ENCODE measurements at regions not wholly inside any gene's neighbourhood (a gene's known extent, or its start where the extent isn't known, plus 50 kb on each side); places are given as distances from the start of the nearest gene placed in this dataset.
"Not testable (repeated sequence)": the region's sequence is repeated elsewhere in the genome, so short reads cannot be mapped to it uniquely, and the experiment has no call there.

- not testable (repeated sequence) for DNase-seq (ENCODE audit: extremely low read depth, low read depth)
These were observed 123.6 kb upstream of the RHOU start for GRCh38 chr1:228611707-228612106.

GRCh38 chr1:228622002-228622716 lies 113.1 kb upstream of the RHOU start:
- DNase-seq (ENCODE audit: extremely low read depth, low read depth), result not testable (repeated sequence)

GRCh38 chr1:228626481-228626880 lies 108.8 kb upstream of the RHOU start:
- not testable (repeated sequence) for DNase-seq (ENCODE audit: extremely low read depth, low read depth)

- not testable (repeated sequence) for DNase-seq (ENCODE audit: extremely low read depth, low read depth)
These were observed 102.4 kb upstream of the RHOU start for GRCh38 chr1:228632858-228633257.

GRCh38 chr1:228635304-228635703 lies 100.0 kb upstream of the RHOU start:
- DNase-seq (ENCODE audit: extremely low read depth, low read depth), result not testable (repeated sequence)

GRCh38 chr1:228637529-228637928 lies 97.8 kb upstream of the RHOU start:
- DNase-seq (ENCODE audit: extremely low read depth, low read depth), result not testable (repeated sequence)

- DNase-seq (ENCODE audit: extremely low read depth, low read depth), result peak; percentile 54
These were observed 88.4 kb upstream of the RHOU start for GRCh38 chr1:228646717-228647522.

- peak; percentile 84 for DNase-seq (ENCODE audit: extremely low read depth, low read depth)
These were observed 87.5 kb upstream of the RHOU start for GRCh38 chr1:228647523-228648444.

GRCh38 chr1:228648647-228649383 lies 86.5 kb upstream of the RHOU start:
- DNase-seq (ENCODE audit: extremely low read depth, low read depth), result no peak

- no peak for DNase-seq (ENCODE audit: extremely low read depth, low read depth)
These were observed 85.1 kb upstream of the RHOU start for GRCh38 chr1:228650141-228650540.

GRCh38 chr1:228650946-228651345 lies 84.3 kb upstream of the RHOU start:
- no peak for DNase-seq (ENCODE audit: extremely low read depth, low read depth)

- no peak for DNase-seq (ENCODE audit: extremely low read depth, low read depth)
These were observed 83.2 kb upstream of the RHOU start for GRCh38 chr1:228652116-228652515.

GRCh38 chr1:228653057-228653456 lies 82.2 kb upstream of the RHOU start:
- not testable (repeated sequence) for DNase-seq (ENCODE audit: extremely low read depth, low read depth)

- no peak for DNase-seq (ENCODE audit: extremely low read depth, low read depth)
These were observed 81.5 kb upstream of the RHOU start for GRCh38 chr1:228653748-228654147.

GRCh38 chr1:228655796-228656394 lies 79.4 kb upstream of the RHOU start:
- no peak for DNase-seq (ENCODE audit: extremely low read depth, low read depth)

GRCh38 chr1:228662007-228662689 lies 73.1 kb upstream of the RHOU start:
- DNase-seq (ENCODE audit: extremely low read depth, low read depth), result not testable (repeated sequence)

GRCh38 chr1:228664399-228664914 lies 70.8 kb upstream of the RHOU start:
- DNase-seq (ENCODE audit: extremely low read depth, low read depth), result peak; percentile 78

- no peak for DNase-seq (ENCODE audit: extremely low read depth, low read depth)
These were observed 68.3 kb upstream of the RHOU start for GRCh38 chr1:228666686-228667623.
